ENCODE measurements at regions not wholly inside any gene's neighbourhood (a gene's known extent, or its start where the extent isn't known, plus 50 kb on each side); places are given as distances from the start of the nearest gene placed in this dataset.

GRCh38 chr5:148708854-148709253 is 54.5 kb upstream of the HTR4 start:
- no peak for TF ChIP-seq POLR2A (IDR thresholded peaks at IDR 0.05)
- TF ChIP-seq CTCF (IDR thresholded peaks at IDR 0.05) = no peak
- TF ChIP-seq EP300 (IDR thresholded peaks at IDR 0.05) = no peak

Data from stomach (tissue), 4 donors.